Fibroblast of lung (primary cell): ENCODE measurements at regions not wholly inside any gene's neighbourhood (a gene's known extent, or its start where the extent isn't known, plus 50 kb on each side); places are given as distances from the start of the nearest gene placed in this dataset.

Experiments
- DNase-seq, 2 donors: peaks; one replicate each; pipeline versions ENCODE4 v3.0.0 to v3.0.0-alpha.2; 2010; ENCODE audit warnings: low read depth in 2 of 2
- H2AFZ ChIP-seq: 2 replicates; pipeline ENCODE4 v1.5.1; 2012; ENCODE audit warnings: low read length, control low read depth, inconsistent platforms
- H3K27ac ChIP-seq: 2 replicates; pipeline ENCODE4 v1.5.1; 2011; ENCODE audit warnings: low read length, control low read depth; ENCODE audit not compliant: insufficient read depth
- H3K27me3 ChIP-seq: 2 replicates; pipeline ENCODE4 v1.5.1; 2011; ENCODE audit warnings: mild to moderate bottlenecking, low read length; ENCODE audit not compliant: control insufficient read depth, insufficient read depth
- H3K36me3 ChIP-seq: 2 replicates; pipeline ENCODE4 v1.5.1; 2011; ENCODE audit warnings: low read length; ENCODE audit not compliant: control insufficient read depth, insufficient read depth
- H3K4me1 ChIP-seq: 2 replicates; pipeline ENCODE4 v1.5.1; 2011; ENCODE audit warnings: low read length; ENCODE audit not compliant: control insufficient read depth, insufficient read depth; ENCODE audit errors: extremely low read depth
- H3K4me2 ChIP-seq: 2 replicates; pipeline ENCODE4 v1.5.1; 2011; ENCODE audit warnings: low read length, control low read depth; ENCODE audit not compliant: insufficient read depth; ENCODE audit errors: extremely low read depth
- H3K4me3 ChIP-seq, 4 experiments: fragments of 200-600 bp in 1 of 4; sonication (generic) in 1 of 4; replicated peaks in 1 of 4; 2 replicates each; pipeline ENCODE4 v1.5.1; 2011 to 2016; ENCODE audit warnings: low read length in 4 of 4, low read depth in 3 of 4, mild to moderate bottlenecking in 3 of 4, control low read depth in 2 of 4, inconsistent platforms in 1 of 4, mixed read lengths in 1 of 4; ENCODE audit not compliant: insufficient read depth in 1 of 4; ENCODE audit errors: control extremely low read depth in 1 of 4
- H3K79me2 ChIP-seq: 2 replicates; pipeline ENCODE4 v1.5.1; 2012; ENCODE audit warnings: mild to moderate bottlenecking, low read length, inconsistent platforms; ENCODE audit not compliant: control insufficient read depth, insufficient read depth
- H3K9ac ChIP-seq: 2 replicates; pipeline ENCODE4 v1.5.1; 2011; ENCODE audit warnings: mild to moderate bottlenecking, low read length, control low read depth; ENCODE audit not compliant: insufficient read depth
- H3K9me3 ChIP-seq: 2 replicates; pipeline ENCODE4 v1.5.1; 2012; ENCODE audit warnings: low read depth, low read length; ENCODE audit not compliant: control insufficient read depth, insufficient read depth
- H4K20me1 ChIP-seq: 2 replicates; pipeline ENCODE4 v1.5.1; 2011; ENCODE audit warnings: low read length; ENCODE audit not compliant: control insufficient read depth, insufficient read depth; ENCODE audit errors: extremely low read depth
- EZH2 ChIP-seq: IDR thresholded peaks from 2 replicates; pipeline ENCODE4 v1.5.1; 2012; ENCODE audit warnings: low read length, control low read depth, mild to moderate bottlenecking; ENCODE audit errors: missing control alignments
- TF ChIP-seq, protein P1 (sequence below), 2 donors: IDR thresholded peaks in 1 of 2; conservative IDR thresholded peaks in 1 of 2; 1 replicate in 1 of 2; 2 replicates in 1 of 2; pipeline ENCODE4 v1.5.1; 2011 to 2012; ENCODE audit warnings: low read length in 2 of 2, control low read depth in 1 of 2, inconsistent platforms in 1 of 2, low read depth in 1 of 2, mild to moderate bottlenecking in 1 of 2

DNA sequence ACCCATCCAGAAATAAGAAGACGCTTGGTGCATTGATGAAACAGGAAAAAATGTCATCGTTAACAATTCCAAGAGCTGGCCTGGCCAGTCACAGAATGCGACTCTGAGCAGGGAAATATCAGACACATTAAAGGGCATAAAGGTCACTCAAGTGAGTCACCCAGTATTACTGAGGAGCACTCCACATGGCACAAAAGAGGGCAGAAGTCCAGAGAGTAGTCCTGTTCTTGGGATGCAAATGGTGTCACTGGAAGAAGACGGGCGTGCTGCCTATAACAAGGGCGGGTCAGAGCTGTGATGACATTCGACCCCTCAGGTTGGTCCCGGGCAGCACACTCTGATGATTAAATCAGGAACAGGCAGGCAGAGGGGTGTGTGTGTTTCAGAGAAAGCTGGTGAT, 720.3 kb downstream of the UQCRFS1 start:
- H4K20me1 ChIP-seq: no peaks in the 10 kb centered on the region
- H3K79me2 ChIP-seq: no peaks in the 10 kb centered on the region
- H3K4me2 ChIP-seq: no peak overlapping the region
- no peaks in the 10 kb centered on the region for H3K36me3 ChIP-seq
- no peak overlapping the region for H3K4me3 ChIP-seq
- H3K27me3 ChIP-seq: no peaks in the 10 kb centered on the region
- H3K27ac ChIP-seq: no peak overlapping the region
- H3K9me3 ChIP-seq: no peaks in the 10 kb centered on the region
- TF ChIP-seq, protein P1, sequence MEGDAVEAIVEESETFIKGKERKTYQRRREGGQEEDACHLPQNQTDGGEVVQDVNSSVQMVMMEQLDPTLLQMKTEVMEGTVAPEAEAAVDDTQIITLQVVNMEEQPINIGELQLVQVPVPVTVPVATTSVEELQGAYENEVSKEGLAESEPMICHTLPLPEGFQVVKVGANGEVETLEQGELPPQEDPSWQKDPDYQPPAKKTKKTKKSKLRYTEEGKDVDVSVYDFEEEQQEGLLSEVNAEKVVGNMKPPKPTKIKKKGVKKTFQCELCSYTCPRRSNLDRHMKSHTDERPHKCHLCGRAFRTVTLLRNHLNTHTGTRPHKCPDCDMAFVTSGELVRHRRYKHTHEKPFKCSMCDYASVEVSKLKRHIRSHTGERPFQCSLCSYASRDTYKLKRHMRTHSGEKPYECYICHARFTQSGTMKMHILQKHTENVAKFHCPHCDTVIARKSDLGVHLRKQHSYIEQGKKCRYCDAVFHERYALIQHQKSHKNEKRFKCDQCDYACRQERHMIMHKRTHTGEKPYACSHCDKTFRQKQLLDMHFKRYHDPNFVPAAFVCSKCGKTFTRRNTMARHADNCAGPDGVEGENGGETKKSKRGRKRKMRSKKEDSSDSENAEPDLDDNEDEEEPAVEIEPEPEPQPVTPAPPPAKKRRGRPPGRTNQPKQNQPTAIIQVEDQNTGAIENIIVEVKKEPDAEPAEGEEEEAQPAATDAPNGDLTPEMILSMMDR (conservative IDR thresholded peaks at IDR 0.05 in 1 of 2, IDR thresholded peaks at IDR 0.05 in 1 of 2; ENCODE audit: low read depth in 1 of 2, low read length in 2 of 2): no peak
- TF ChIP-seq EZH2: no peak
- H2AFZ ChIP-seq: no peak overlapping the region
- H3K9ac ChIP-seq: no peak overlapping the region
- H3K4me1 ChIP-seq: no peaks in the 10 kb centered on the region
- DNase-seq: no peak

DNA sequence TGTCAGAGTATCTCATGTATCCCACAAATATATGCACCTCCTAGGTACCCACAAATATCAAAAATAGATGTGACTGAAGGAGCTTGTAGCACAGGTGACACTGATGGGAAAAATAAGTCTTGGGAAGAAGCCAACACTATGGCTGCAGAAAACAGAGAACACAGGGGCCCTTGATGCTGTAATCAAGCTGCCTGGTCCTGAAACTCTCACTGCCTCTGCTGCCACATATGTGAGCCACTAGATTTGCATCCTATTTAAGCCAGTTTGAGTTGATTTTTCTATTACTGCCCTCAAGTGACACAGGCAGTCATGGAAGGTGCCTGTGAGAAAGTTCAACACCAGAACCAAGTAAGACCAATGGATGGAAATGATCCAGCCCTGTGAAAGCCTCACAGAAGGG, 720.8 kb downstream of the UQCRFS1 start:
- H3K36me3 ChIP-seq: no peaks in the 10 kb centered on the region
- TF ChIP-seq, protein P1 (conservative IDR thresholded peaks at IDR 0.05 in 1 of 2, IDR thresholded peaks at IDR 0.05 in 1 of 2; ENCODE audit: low read depth in 1 of 2, low read length in 2 of 2): no peak
- no peak for TF ChIP-seq EZH2

DNA sequence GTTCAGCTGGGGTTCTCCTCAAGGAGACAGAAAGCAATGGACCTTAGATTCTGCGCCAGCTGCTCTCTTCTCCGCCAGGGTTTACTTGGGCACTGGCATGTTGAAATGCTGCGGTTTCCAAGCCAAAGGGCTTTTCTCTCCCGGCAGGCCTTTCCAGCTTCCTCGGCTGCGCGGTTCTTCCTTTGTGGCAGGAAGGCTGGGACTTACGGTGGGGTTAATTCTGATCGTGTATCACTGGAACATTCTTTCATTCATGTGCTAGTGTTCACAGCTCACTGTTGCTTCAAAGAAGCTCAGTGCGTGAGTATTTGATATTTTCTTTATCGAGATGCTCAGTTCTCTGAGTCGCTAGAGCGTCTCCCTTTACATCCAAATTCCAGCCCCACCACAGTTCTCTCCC, 723.2 kb downstream of the UQCRFS1 start:
- no peak overlapping the region for H2AFZ ChIP-seq
- no peak for TF ChIP-seq EZH2
- TF ChIP-seq, protein P1 (conservative IDR thresholded peaks at IDR 0.05 in 1 of 2, IDR thresholded peaks at IDR 0.05 in 1 of 2; ENCODE audit: low read depth in 1 of 2, low read length in 2 of 2): no peak

More for the DNA sequence above, 720.8 kb downstream of the UQCRFS1 start:
- no peak overlapping the region for H2AFZ ChIP-seq
- H3K79me2 ChIP-seq: no peaks in the 10 kb centered on the region
- H3K4me1 ChIP-seq: no peaks in the 10 kb centered on the region
- H3K4me2 ChIP-seq: no peak overlapping the region
- no peak overlapping the region for H3K27ac ChIP-seq
- no peak overlapping the region for H3K9ac ChIP-seq
- H3K27me3 ChIP-seq: no peaks in the 10 kb centered on the region
- no peaks in the 10 kb centered on the region for H3K9me3 ChIP-seq
- H4K20me1 ChIP-seq: no peaks in the 10 kb centered on the region
- no peak for DNase-seq
- no peak overlapping the region for H3K4me3 ChIP-seq

More for the DNA sequence above, 723.2 kb downstream of the UQCRFS1 start:
- Histone ChIP-seq H3K27ac (no peak overlapping the region), H3K36me3 (no peaks in the 10 kb centered on the region), H3K9ac (no peak overlapping the region), H3K4me2 (no peak overlapping the region), H3K4me1 (no peaks in the 10 kb centered on the region), H3K79me2 (no peaks in the 10 kb centered on the region), H3K9me3 (no peaks in the 10 kb centered on the region), H3K4me3 (no peak overlapping the region), H4K20me1 (no peaks in the 10 kb centered on the region), H3K27me3 (no peaks in the 10 kb centered on the region)
- peak in 1 of 2 donors; percentile 36 for DNase-seq
